GM21515 (cell line): ENCODE measurements at regions not wholly inside any gene's neighbourhood (a gene's known extent, or its start where the extent isn't known, plus 50 kb on each side); places are given as distances from the start of the nearest gene placed in this dataset.

ENCODE experiments used
- ATAC-seq: cut with Tn5 transposase; IDR thresholded peaks from one replicate; pipeline ENCODE4 v1.9.1; 2021; ENCODE audit not compliant: unreplicated experiment

DNA sequence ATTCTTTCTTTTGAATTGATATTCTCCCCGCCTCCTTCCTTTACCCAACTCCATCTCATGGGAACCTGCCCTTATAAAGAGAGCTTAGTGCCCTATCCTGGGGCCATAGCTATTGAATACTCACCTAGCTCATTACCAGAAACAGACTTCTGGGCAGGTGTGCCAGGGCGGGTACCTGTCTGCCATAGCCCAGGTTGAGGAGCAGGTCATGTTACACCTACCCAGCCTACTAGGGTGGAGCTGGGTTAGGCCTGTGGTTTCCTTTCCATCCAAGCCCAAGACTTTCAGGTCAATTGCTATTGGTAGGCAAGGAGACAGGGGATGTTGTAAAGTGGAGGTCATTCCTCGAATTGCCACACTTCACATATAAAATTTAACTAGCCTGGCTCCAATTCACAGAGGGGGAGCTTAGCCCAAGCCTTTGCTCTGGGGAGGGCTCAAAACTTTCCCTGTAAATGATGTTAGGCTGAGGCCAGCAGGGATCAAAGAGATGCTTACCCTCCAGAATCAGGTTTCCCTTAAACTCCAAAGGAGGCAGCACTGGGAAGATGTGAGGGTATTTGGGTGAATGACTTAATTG lies 87.1 kb upstream of the IPO9 start:
- no peak for ATAC-seq

DNA sequence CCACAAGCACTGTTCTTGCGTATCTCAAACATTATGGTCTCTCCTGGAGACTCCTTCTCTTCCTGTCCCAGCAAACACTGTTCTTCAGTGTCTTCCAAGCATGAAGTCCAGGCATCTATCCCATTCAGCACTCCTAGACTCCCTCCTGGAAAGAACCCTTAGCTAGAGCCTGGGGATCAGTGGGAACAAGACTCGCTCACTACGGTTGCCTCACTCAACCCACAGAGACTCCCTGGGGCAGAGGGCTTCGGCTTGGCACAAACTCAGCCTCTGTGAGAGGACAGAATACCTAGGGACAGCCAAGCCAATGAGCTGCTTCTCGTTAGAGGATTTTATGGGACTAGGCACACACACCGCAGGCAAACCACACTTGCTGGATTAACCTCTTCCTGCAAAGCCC lies 86.5 kb upstream of the IPO9 start:
- no peak for ATAC-seq

DNA sequence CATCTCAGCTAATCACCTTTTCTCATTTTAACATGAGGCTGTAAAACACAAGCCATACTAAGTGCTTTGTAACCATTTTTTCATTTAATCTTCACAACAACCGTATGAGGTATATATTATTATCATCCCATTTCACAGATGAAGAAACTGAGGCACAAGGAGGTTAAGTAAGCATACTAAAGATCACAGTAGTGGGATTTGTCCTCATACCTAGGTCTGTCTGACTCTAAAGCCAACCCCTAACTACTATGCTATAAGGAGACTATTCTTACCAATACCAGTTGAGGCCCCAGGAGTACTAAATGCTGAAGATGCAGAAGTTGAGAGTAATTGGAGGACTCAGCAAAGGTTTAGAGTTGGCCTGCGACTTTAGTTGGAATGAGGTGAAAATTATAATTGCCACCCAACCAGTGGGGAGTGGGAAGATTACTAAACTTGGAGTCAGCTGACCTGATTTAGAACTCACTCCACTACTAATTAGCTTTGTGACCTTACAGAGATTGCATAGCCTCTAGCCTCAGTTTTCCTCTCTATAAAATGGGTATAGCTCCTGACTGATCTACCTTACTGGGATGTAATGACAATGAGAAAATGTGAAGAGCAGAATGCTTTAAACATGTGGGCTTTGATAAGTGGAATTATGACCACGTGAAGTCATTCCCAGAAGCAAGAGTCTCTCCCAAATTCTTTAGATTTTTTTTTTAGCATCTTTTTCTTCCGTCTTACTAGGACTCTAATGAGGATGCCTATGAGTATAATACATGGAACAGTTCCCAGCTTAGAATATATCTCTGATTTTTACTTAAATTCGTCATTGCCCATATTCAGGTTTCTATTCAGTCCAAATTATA lies 85.8 kb upstream of the IPO9 start:
- ATAC-seq, result no peak

DNA sequence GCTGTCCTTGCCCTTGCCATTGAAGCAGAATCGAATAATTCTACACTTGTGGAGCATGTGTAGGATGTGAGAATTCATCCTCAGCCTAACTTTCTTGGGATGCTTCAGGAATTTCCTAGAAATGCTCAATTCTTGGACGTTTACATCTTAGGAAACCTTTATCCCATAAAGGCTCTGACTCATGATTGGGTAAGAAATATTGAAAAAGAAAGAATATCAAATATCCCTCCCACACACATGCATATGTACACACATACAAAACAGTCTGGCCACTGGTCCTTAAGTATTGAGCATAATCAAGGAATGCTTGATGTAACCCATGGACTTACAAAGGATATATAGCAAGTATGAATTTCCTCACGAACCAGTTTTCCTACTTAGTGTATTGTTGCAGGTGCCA lies 83.9 kb upstream of the IPO9 start:
- ATAC-seq, result no peak

DNA sequence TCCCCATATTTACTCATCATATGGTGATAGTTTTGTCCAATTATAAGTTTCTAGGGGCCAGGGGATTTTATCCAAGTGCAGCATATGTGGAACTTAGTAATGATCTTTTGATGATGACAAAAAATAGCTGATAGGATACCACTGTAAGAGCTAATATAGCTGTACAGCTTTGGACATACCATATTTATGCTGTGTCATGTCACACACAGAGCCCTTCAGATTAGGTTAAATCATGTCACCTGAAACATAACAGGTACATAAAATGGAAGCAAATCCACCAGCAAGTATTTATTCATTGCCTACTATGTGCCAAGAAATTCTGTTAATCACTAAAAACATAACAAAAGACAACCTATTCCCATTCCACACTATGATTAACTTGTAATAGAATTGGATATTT lies 82.8 kb upstream of the IPO9 start:
- no peak for ATAC-seq

DNA sequence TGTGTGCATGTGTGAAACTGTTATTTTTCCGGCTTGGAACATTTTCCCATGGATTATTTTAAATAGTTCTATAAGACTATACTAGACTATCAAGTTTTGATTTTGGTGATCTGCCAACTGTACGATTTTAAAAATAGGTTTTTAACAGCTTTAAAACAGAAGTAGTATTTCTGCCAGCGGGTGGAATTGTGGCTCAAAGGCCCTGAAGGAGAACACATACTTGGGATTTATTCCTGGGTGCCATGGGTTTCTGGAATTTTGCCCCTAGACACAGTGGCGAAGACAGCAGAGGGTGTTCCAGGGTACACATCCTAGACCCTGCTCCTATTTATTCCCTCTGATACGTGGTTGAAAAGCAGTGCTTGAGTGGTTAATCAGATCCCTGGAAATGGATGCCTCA lies 81.7 kb upstream of the IPO9 start:
- ATAC-seq, result no peak

DNA sequence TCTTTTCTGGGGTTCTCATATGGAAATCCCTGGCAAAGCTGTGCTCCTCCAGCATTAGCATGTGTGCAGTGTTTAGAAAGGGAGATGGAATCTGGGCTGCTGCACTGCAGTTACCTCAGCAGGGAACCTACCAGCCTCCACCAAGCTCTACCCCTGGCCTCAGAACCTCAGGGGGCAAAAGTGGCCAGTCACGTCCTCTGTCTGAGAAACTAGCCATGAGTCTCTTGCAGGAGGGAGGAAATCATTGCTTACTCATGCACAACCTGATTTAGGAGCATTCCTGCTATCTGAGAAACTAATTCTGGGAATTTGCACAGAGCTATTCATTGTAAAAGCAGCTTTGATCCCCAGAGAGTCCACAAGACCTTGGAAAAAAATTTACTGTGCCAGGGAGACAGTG lies 80.6 kb upstream of the IPO9 start:
- ATAC-seq, result no peak

DNA sequence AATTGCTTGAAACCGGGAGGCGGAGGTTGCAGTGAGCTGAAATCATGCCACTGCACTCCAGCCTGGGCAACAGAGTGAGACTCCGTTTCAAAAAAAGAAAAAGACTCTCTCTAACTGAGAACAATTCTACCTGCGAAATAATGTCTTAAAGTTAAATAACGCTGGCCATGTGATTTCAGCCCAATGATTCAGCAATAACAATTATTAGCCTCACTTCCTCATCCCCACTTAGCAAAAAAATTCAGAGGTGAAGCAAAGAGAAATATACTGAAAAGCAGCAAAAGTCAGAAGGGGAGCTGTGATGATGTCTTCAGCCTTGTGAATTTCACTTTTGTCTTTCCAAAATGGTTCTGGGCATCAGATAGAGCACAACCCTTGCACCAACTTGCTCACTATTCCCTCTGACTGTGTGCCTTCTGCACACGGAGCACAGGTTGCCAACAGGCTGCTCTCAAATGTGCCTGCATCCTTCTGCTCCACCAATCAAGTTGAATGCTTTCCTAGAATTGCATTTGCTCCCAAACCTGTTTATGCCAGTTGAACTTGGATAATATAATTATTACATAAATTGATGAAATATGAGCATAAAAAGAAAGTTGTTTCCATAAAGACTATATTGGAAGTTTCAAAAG lies 79.8 kb upstream of the IPO9 start:
- no peak for ATAC-seq

DNA sequence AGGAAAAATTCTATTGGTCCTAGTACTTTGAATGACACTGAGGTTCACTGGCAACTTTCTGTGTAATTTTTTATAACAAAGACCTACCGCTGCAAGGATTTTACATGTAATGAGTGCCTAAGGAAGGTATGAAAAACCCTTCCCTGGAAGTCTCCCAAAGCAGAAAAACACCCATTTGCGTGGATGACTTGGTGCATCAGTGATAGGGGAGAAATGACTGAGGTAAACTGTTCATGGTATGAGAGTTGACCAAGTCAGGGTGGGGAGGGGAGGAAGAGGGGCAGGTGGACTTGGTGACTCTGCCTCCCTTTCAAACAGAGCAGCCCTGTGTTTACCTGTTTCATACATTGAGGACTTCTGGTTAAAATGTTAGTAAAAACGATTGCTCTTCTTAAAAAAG lies 78.8 kb upstream of the IPO9 start:
- no peak for ATAC-seq

DNA sequence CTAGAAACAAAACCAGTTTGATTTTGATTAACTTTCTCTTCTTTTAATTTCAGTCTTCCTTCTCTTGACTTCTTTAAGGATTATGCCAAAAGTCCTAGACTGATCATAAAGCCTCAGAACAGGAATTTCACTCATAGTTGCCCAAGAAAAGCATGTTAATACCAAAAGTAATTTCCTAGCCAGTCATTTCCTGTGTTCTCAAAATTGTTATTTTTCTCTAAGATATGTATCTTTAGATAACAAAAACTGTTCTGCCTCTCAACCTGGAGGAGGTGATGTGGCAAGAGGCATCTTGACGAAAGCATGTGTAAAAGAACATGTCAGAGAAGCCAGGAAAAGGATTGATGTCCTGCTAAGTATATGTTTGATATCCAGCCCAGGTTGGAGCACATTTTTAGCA lies 78.0 kb upstream of the IPO9 start:
- ATAC-seq, result no peak

DNA sequence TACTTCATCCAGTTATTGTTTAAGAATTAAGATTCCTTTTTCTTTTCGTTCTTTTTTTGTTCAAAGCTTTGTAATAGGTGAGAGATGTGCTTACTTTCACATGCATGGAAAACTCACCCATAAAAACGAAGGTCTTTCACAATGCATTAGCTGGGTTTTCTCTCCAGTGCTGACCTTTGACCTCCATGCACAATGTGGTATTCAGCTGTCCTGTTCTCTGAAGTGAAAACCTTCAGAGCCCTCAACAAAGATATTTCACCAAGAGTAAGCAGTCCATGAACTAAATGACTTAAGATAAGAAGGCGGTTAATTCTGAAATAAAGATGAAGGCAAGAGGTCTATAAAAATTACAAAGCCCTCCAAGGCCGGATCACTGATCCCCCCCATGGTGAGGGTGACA lies 77.1 kb upstream of the IPO9 start:
- no peak for ATAC-seq

DNA sequence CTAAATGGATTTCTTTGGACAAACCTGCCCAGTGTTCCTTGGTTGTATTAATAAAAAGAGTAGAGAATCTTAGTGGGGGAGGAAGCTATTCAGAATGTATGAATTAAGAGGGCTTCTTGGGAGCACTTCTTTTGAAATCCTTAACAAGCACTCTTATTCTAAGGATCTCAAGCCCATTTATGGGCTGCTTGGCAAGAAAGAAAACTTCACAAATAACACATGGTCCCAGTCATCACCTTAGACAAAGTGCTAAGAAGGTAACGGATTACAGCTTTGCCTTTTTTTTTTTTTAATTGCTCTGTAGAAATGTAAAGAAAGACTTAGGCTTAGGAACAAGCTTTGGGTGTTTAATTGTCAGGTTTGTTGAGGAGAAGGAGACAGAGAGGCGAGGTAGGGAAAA lies 76.6 kb upstream of the IPO9 start:
- ATAC-seq, result no peak

DNA sequence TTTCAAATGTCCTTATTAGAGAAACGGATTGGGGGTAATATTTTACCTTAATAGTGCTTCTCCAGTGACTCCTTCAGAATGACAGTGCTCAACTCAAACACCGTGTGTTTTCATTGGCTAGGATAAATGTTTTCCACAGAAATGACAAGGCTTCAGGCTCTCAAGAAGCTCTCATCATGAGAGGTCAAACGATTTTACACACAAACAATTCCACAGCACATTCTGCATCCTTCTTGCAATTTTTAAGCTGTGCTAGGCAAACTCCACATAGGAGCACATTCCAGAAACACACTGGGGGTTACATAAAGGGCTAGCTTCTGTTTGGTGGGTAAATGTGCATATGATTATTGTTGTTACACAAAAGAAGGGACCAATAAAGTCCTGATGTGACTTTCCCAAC lies 75.5 kb upstream of the IPO9 start:
- ATAC-seq, result no peak

DNA sequence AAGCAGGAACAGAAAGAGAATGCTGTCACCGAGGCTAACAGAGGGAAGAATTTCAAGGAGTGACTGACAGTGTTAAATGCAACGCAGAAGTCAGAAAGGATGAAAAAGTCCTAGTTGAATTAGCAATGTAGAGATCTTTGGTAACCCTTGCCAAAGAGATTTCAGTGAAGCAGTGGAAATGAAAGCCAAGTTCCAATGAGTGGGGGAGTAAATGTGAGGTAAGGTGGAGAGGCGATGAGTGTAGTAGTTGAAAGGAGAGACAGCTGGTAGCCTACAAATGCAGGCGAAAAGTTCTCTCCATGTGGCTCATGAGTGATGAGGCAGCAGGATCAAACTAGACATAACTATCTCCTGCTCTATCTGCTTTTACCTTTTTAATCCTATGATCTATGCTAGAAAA lies 74.6 kb upstream of the IPO9 start:
- ATAC-seq, result no peak

DNA sequence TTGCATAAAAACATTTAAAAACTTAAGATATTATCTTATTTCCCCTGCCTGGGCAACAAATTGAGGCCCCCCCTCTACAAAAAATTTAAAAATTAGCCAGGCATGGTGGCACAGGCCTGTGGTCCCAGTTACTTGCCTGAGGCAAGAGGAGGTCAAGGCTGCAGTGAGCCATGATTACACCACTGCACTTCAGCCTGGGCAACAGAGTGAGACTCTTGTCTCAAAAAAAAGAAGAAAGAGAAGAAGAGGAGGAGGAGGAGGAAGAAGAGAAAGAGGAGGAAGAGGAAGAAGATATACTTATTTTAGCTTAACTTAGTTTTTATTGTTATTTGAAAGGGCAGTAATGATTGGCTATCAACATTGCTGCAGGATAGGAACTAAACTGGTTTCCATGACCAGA lies 73.8 kb upstream of the IPO9 start:
- ATAC-seq, result no peak

DNA sequence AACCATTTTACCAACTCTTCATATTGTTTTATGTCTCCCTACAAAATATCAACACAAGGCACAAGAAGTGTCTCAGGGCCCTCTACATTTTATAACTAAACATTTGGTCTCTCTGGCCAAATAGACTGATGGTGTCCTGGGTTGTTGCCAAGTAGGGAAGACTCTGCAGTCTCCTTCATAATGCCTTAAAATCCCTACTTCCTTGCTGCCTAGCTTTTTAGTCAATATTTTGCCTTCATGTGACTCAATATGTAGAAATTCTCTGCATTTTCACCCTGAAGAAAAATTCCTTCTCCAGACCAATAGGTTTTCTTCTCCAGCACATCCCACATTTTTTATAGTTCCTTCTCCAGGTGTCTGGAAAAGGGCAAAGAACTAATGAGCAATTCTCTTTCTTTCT lies 72.6 kb upstream of the IPO9 start:
- no peak for ATAC-seq

DNA sequence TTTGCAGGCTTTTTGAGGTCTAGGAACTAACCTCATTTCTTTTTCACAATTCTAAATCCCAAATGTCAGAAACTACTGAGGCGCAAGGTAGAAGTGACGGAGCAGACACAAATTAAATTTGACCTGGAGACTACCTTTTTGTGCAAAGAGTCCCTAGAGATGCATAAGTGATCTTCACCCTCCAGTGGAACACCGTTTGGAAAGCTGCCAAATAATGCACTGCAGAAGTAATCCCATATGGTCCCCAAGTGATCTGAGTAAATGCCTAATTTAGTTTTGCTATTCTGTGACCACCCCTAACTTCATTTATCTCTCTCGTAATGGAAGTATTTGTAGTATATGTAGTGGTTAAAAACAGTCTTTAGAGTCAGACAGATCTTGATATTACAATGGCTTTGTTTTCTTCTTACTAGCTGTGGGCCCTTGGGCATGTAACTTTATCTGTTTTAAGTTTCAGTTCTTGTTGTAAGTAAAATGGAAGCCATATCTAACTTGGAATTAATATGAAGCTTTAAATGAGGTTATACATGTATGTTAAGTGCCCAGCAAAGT lies 70.4 kb upstream of the IPO9 start:
- no peak for ATAC-seq

DNA sequence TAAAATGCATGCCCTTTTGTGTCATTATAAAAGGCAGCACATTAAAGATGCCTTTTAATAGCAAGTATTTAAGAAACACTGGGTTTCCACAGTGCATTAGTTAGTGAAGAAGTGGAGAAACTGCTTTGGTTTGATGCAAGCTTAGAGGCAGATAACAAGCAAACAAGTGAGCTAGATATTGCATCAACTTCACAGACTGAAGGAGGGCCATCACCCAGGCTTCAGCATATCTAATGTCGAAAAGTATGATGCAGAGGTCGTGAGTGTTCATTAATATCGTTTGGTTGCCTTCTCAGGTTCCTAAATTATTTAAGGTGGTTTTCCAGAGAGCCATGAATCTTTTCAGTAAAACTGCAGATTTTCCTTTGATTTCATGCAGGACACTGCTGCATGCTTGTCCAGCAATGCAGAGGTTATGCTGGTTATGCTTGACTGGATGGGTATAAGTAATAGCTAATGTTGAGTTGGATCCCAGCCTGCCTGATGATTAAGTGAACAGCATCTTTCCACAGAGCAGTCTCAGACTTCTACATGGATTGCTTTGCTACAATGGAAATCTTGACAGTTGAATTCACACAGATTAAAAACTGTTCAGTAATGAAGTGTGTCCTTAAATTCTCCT lies 69.7 kb upstream of the IPO9 start:
- ATAC-seq, result no peak

DNA sequence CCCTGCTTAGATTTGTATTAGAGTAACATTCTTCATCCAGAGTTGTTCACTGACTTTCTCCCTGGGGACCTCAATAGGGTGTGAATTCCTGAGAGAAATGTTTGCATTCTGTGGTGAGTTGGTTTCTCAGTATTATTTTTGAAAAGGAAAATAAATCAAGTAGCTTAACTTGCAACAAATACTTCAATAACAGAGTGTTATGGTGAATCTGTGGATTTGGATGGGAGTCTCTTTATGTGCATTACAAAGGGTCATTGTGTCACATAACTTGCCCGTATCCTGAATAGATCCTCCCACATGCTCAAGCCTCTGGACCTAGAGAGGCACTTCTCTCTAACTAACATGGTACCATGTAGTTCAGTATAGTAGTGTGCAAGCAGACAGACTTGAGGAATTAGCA lies 68.4 kb upstream of the IPO9 start:
- ATAC-seq, result no peak

DNA sequence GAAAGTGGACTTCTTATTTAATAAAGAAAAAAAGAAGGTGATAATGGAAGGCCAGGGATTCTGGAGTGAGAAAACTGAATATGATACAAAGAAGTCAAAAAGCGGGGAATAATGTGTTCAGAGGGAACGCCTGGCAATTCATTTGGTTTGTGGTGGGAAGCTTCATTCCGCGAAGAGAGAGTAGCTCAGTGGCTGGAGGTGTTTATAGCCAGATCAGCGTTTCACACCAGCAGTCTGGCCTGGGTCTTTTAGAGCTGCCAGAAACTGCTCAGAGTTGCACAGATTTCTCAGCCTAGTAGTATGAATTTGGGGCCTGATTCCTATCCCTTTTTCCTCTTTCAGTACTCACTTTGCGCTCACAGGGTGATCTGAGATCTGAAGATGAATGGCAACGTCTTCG lies 67.8 kb upstream of the IPO9 start:
- no peak for ATAC-seq

DNA sequence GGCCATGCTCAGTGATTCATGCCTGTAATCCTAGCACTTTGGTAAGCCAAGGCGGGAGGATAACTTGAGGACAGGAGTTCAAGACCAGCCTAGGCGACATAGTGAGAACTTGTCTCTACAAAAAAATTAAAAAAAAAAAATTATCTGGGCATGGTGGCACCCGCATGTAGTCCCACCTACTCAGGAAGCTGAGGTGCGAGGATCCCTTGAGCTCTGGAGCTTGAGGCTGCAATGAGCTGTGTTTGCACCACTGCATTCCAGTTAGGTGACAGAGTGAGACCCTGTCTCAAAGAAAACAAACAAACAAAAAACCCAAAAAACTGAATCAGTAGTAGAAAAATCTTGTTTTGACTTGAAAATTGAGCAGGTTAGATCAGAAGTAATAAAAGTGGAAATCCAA lies 67.1 kb upstream of the IPO9 start:
- ATAC-seq, result no peak

DNA sequence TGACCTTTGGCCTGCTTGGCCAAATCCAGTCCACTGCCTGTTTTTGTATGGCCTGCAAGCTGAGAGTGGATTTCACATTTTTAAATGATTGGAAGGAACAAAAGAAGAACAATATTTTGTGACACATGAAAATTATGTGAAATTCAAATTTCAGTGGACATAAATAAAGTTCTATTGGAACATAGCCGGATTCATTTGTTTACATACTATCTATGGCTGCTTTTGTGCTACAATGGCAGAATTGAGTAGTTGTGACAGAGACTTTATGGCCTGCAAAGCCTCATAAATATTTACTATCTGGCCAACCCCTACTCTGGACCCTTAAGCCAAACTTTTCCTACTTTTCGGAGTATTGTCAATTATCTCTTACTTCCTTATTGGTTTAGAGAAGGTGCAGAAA lies 66.6 kb upstream of the IPO9 start:
- ATAC-seq, result no peak
